NCI-H1092 treated with DMSO at 0.1 percent for 48 hours (cell line): ENCODE measurements at regions not wholly inside any gene's neighbourhood (a gene's known extent, or its start where the extent isn't known, plus 50 kb on each side); places are given as distances from the start of the nearest gene placed in this dataset.

ENCODE experiments used
- DNase-seq: peaks from one replicate; lab custom pipeline; 2025; lab: John Stamatoyannopoulos, UW

GRCh38 chr9:103625161-103625804 lies 468.8 kb upstream of the SMC2 start:
- DNase-seq: no peak

- no peak for DNase-seq
Observed at GRCh38 chr9:103627731-103628130, 466.4 kb upstream of the SMC2 start.

- DNase-seq: no peak
Observed at GRCh38 chr9:103649086-103649485, 445.0 kb upstream of the SMC2 start.

- DNase-seq: no peak
Observed at GRCh38 chr9:103658156-103658555, 436.0 kb upstream of the SMC2 start.

GRCh38 chr9:103660830-103661229 lies 433.3 kb upstream of the SMC2 start:
- DNase-seq: no peak

- no peak for DNase-seq
Observed at GRCh38 chr9:103661663-103662062, 432.4 kb upstream of the SMC2 start.

GRCh38 chr9:103669296-103669695 lies 424.8 kb upstream of the SMC2 start:
- DNase-seq: no peak

GRCh38 chr9:103674271-103674670 lies 419.8 kb upstream of the SMC2 start:
- DNase-seq: no peak

GRCh38 chr9:103680581-103680980 lies 413.5 kb upstream of the SMC2 start:
- DNase-seq: no peak

GRCh38 chr9:103681435-103681834 lies 412.7 kb upstream of the SMC2 start:
- no peak for DNase-seq

GRCh38 chr9:103700195-103700962 lies 393.7 kb upstream of the SMC2 start:
- DNase-seq: no peak

GRCh38 chr9:103702572-103702971 lies 391.5 kb upstream of the SMC2 start:
- peak; percentile 86 for DNase-seq

GRCh38 chr9:103707181-103707580 lies 386.9 kb upstream of the SMC2 start:
- no peak for DNase-seq

GRCh38 chr9:103709366-103709765 lies 384.7 kb upstream of the SMC2 start:
- no peak for DNase-seq

GRCh38 chr9:103713631-103714030 lies 380.5 kb upstream of the SMC2 start:
- no peak for DNase-seq

GRCh38 chr9:103714992-103715391 lies 379.1 kb upstream of the SMC2 start:
- DNase-seq: no peak

- no peak for DNase-seq
Observed at GRCh38 chr9:103721056-103721455, 373.1 kb upstream of the SMC2 start.

GRCh38 chr9:103730866-103731265 lies 363.2 kb upstream of the SMC2 start:
- DNase-seq: no peak

GRCh38 chr9:103731541-103731940 lies 362.6 kb upstream of the SMC2 start:
- DNase-seq: no peak

GRCh38 chr9:103734471-103734870 lies 359.6 kb upstream of the SMC2 start:
- DNase-seq: no peak

GRCh38 chr9:103755441-103755840 lies 338.7 kb upstream of the SMC2 start:
- no peak for DNase-seq

GRCh38 chr9:103755986-103756385 lies 338.1 kb upstream of the SMC2 start:
- DNase-seq: no peak

GRCh38 chr9:103757062-103757461 lies 337.0 kb upstream of the SMC2 start:
- DNase-seq: no peak

GRCh38 chr9:103761466-103761865 lies 332.6 kb upstream of the SMC2 start:
- no peak for DNase-seq
